SK-N-MC (cell line): ENCODE measurements at regions not wholly inside any gene's neighbourhood (a gene's known extent, or its start where the extent isn't known, plus 50 kb on each side); places are given as distances from the start of the nearest gene placed in this dataset.

ENCODE experiments used
- EZH2 ChIP-seq: fragments of 200-600 bp; sonication (generic); IDR thresholded peaks from one replicate; pipeline ENCODE4 v1.6.1; 2017; ENCODE audit warnings: antibody characterized with exemption
- FOXP2 ChIP-seq: optimal IDR thresholded peaks from 2 replicates; pipeline ENCODE3; 2011; ENCODE audit warnings: mild to moderate bottlenecking, moderate library complexity; ENCODE audit not compliant: insufficient read depth; ENCODE audit errors: extremely low read length, control extremely low read depth
- POLR2AphosphoS5 ChIP-seq: IDR thresholded peaks from 2 replicates; pipeline ENCODE4 v1.6.1; 2012; ENCODE audit warnings: mild to moderate bottlenecking, low read depth, low read length, borderline replicate concordance

DNA sequence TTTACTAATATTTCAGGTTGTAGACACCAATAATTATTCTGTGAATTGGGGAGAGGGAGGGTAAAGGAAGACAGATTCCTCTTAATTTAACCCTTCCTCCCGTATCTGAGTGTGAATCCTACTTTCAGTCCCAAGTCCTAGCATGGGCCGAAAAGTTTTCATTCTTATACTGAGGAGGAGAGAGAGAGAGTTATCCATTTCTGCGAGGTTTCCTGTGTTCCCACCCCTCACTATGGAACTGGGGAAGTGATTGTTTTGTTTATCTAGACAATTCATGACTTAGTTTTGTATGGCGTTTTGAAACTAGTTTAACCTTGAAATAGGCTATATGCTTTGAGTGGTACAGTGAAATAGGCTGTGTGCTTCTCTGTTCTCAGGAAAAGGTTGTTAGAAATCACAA is 134.0 kb upstream of the DPYD start:
- TF ChIP-seq POLR2AphosphoS5 (no peak), EZH2 (no peak), FOXP2 (no peak)
